ENCODE measurements at regions not wholly inside any gene's neighbourhood (a gene's known extent, or its start where the extent isn't known, plus 50 kb on each side); places are given as distances from the start of the nearest gene placed in this dataset.

- TF ChIP-seq, protein P1, sequence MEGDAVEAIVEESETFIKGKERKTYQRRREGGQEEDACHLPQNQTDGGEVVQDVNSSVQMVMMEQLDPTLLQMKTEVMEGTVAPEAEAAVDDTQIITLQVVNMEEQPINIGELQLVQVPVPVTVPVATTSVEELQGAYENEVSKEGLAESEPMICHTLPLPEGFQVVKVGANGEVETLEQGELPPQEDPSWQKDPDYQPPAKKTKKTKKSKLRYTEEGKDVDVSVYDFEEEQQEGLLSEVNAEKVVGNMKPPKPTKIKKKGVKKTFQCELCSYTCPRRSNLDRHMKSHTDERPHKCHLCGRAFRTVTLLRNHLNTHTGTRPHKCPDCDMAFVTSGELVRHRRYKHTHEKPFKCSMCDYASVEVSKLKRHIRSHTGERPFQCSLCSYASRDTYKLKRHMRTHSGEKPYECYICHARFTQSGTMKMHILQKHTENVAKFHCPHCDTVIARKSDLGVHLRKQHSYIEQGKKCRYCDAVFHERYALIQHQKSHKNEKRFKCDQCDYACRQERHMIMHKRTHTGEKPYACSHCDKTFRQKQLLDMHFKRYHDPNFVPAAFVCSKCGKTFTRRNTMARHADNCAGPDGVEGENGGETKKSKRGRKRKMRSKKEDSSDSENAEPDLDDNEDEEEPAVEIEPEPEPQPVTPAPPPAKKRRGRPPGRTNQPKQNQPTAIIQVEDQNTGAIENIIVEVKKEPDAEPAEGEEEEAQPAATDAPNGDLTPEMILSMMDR (IDR thresholded peaks at IDR 0.05; ENCODE audit: insufficient read depth, low read length, missing control alignments) = no peak
- ChIA-PET CTCF (no interaction called here), POLR2A (no interaction called here)
- DNase-seq (ENCODE audit: low read depth, low spot score) = no peak
- no peak overlapping the region for H3K4me3 ChIP-seq (ENCODE audit: low read depth, low read length)
Observed at GRCh38 chr10:131757285-131758058, 143.3 kb upstream of the PPP2R2D start.

- CTCF ChIA-PET = no interaction called here
- TF ChIP-seq, protein P1 (IDR thresholded peaks at IDR 0.05; ENCODE audit: insufficient read depth, low read length, missing control alignments) = no peak
- no peak for DNase-seq (ENCODE audit: low read depth, low spot score)
- POLR2A ChIA-PET = no interaction called here
- H3K4me3 ChIP-seq (ENCODE audit: low read depth, low read length) = no peak overlapping the region
Observed at GRCh38 chr10:131758062-131758938, 142.5 kb upstream of the PPP2R2D start.

- TF ChIP-seq, protein P1 (IDR thresholded peaks at IDR 0.05; ENCODE audit: insufficient read depth, low read length, missing control alignments) = no peak
- no peak for DNase-seq (ENCODE audit: low read depth, low spot score)
- ChIA-PET POLR2A (no interaction called here), CTCF (no interaction called here)
- H3K4me3 ChIP-seq (ENCODE audit: low read depth, low read length) = no peak overlapping the region
Observed at GRCh38 chr10:131758939-131759301, 141.9 kb upstream of the PPP2R2D start.

DNA sequence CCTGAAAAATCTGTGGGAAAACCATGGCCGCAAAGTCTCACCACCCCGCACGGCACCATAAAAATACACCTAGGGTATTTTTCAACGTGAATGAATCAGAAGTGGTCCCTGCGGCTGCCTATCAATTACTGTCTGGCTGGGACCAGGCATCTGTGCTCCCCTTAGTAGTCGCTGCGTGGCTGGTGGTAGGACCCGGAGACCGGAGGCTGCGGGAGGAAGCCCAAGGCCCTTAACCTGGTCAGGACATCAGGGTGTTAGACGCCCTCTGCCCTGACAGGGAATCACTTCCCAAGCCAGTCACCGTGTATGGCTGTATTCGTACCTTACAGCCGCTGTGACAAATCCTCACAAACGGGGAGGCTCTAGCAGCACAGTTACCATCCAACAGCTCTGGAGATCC, 141.5 kb upstream of the PPP2R2D start:
- ChIA-PET CTCF (no interaction called here), POLR2A (no interaction called here)

GRCh38 chr10:131760416-131761166, 140.2 kb upstream of the PPP2R2D start:
- ChIA-PET POLR2A (no interaction called here), CTCF (no interaction called here)
- no peak overlapping the region for H3K4me3 ChIP-seq (ENCODE audit: low read depth, low read length)
- TF ChIP-seq, protein P1 (IDR thresholded peaks at IDR 0.05; ENCODE audit: insufficient read depth, low read length, missing control alignments) = no peak
- no peak for DNase-seq (ENCODE audit: low read depth, low spot score)

More for the DNA sequence above, 141.5 kb upstream of the PPP2R2D start:
- TF ChIP-seq, protein P1 (IDR thresholded peaks at IDR 0.05; ENCODE audit: insufficient read depth, low read length, missing control alignments) = no peak
- H3K4me3 ChIP-seq (ENCODE audit: low read depth, low read length) = no peak overlapping the region
- DNase-seq (ENCODE audit: low read depth, low spot score) = no peak
